ENCODE measurements at regions not wholly inside any gene's neighbourhood (a gene's known extent, or its start where the extent isn't known, plus 50 kb on each side); places are given as distances from the start of the nearest gene placed in this dataset.

DNA sequence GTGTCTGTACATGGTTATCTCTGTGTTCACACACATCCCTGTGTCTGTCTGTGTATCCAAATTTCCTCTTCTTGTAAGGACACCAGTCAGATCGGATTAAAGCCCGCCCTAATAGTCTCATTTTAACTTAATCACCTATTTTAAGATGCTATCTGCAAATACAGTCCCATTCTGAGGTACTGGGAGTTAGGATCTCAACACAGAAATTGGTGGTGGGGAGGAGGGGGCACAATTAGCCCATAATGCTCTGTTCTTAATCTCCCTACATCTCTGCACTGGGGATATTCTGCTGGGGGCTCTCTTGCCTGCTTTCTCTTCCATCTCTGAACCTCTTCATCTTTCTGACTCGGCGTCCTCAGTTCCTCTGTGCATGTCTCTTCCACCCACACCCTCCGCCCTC is 320.7 kb downstream of the CDC5L start:
- Mint-ChIP-seq H3K36me3 (ENCODE audit: low read depth) (no peaks in the 10 kb centered on the region), H3K9me3 (peaks cover 2% of the 10 kb centered on the region), H3K27ac (no peak overlapping the region), H3K4me3 (no peak overlapping the region), H3K4me1 (no peaks in the 10 kb centered on the region), H3K27me3 (peaks cover 1% of the 10 kb centered on the region)
- ChIA-PET POLR2A (no interaction called here), CTCF (no interaction called here)
- intact Hi-C loops (cut with micrococcal nuclease), result no loop called here
- no peak for ATAC-seq (ENCODE audit: low read depth)
- DNase-seq, result no peak
- TF ChIP-seq CTCF (IDR thresholded peaks at IDR 0.05), result no peak

DNA sequence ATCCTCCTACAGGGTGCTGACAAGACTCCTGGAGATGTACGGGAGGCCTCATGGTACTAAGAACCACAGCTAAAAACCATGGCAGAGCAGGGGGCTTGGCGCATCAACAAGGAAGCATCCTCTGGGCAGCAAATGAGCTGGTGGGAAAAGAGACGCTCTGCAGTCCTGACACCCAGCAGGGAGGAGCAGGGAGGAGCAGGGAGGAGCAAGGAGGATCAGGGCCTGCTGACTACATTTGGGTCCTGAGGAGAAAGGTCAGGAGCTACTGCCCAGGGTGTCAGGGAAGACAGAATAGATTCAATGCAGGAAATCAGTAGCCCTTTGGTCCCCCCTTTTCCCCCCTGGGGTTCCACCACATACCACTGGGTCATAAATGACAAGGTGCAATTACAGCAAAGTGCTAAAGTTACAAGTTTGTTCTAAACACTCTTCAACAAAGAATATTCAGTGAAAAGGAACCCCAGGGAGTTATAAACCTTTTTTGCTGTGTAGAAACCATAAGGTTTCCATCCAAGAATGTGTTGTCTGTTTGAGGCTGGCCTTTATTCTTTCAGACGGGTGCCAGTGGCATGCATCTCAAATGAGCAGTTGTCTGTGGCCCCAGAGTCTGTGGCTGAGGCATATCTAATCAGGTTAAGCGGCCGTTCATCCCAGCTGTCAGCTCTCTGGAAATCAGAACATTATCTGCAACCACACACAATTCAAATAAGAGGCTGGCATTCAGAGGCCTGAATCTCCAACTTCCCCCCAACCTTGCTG is 325.0 kb downstream of the CDC5L start:
- Mint-ChIP-seq H3K4me1 (no peaks in the 10 kb centered on the region), H3K27me3 (peaks cover 8% of the 10 kb centered on the region), H3K27ac (no peak overlapping the region), H3K4me3 (no peak overlapping the region), H3K36me3 (ENCODE audit: low read depth) (no peaks in the 10 kb centered on the region), H3K9me3 (peaks cover 2% of the 10 kb centered on the region)
- DNase-seq, result no peak
- intact Hi-C loops (cut with micrococcal nuclease), result no loop called here
- ChIA-PET CTCF (no interaction called here), POLR2A (no interaction called here)
- TF ChIP-seq CTCF (IDR thresholded peaks at IDR 0.05), result no peak
- ATAC-seq (ENCODE audit: low read depth), result no peak

DNA sequence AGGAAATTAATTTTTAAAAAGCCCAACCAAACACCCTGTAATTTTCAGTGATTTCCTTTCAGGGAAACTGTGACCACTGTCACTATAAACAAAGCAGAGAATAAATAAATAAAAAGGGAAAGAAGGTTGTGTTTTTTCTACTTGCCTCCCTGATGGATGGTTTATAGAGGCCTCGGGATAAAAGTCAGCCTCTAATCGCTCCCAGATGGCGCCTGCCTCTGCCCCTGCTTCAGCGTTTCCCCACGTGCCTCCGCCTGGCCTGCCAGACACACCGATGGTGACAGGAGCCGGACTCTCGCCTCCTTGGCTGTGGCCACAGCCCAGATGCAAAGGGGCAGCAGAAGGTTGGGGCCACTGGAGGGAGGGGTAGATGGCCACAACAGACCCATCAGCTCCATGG is 327.7 kb downstream of the CDC5L start:
- intact Hi-C loops (cut with micrococcal nuclease), result no loop called here
- no peak overlapping the region for H3K4me3 Mint-ChIP-seq
- H3K36me3 Mint-ChIP-seq (ENCODE audit: low read depth), result no peaks in the 10 kb centered on the region
- no peaks in the 10 kb centered on the region for H3K4me1 Mint-ChIP-seq
- TF ChIP-seq CTCF (IDR thresholded peaks at IDR 0.05), result no peak
- ChIA-PET CTCF (no interaction called here), POLR2A (no interaction called here)
- H3K27me3 Mint-ChIP-seq, result peaks cover 8% of the 10 kb centered on the region
- H3K9me3 Mint-ChIP-seq, result no peaks in the 10 kb centered on the region
- no peak for DNase-seq
- H3K27ac Mint-ChIP-seq, result no peak overlapping the region
- no peak for ATAC-seq (ENCODE audit: low read depth)

GRCh38 chr6:44715925-44716324 is 328.4 kb downstream of the CDC5L start:
- POLR2A ChIA-PET, result no interaction called here
- no peak for ATAC-seq (ENCODE audit: low read depth)
- Mint-ChIP-seq H3K9me3 (no peaks in the 10 kb centered on the region), H3K27ac (no peak overlapping the region), H3K4me1 (no peaks in the 10 kb centered on the region), H3K36me3 (ENCODE audit: low read depth) (no peaks in the 10 kb centered on the region), H3K4me3 (no peak overlapping the region), H3K27me3 (peaks cover 8% of the 10 kb centered on the region)
- intact Hi-C loops (cut with micrococcal nuclease), result no loop called here
- CTCF ChIA-PET, result no interaction called here
- DNase-seq, result no peak
- no peak for TF ChIP-seq CTCF (IDR thresholded peaks at IDR 0.05)

DNA sequence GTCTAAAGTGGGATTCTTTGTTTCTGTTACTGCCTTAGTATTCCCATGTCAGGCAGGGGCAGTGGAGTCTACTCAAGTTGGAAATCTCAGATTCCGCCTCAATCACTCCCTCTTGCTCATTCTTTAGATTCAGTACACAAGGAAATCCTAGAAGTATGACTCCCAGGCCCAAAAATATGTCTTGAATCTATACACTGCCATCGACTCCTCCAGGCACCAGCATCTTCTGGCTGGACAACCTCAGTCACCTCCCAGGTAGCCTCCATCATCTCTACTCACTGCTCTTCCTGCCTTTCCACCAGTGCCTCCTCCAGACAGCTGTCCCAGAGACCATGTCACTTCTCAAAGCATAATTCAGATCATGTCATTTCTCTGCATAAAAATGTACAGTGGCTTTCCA is 329.9 kb downstream of the CDC5L start:
- TF ChIP-seq CTCF (IDR thresholded peaks at IDR 0.05), result no peak
- intact Hi-C loops (cut with micrococcal nuclease), result no loop called here
- POLR2A ChIA-PET, result no interaction called here

More for the DNA sequence above, 329.9 kb downstream of the CDC5L start:
- Mint-ChIP-seq H3K27ac (no peak overlapping the region), H3K9me3 (no peaks in the 10 kb centered on the region), H3K4me1 (no peaks in the 10 kb centered on the region), H3K36me3 (ENCODE audit: low read depth) (no peaks in the 10 kb centered on the region), H3K4me3 (no peak overlapping the region), H3K27me3 (peaks cover 12% of the 10 kb centered on the region)
- ATAC-seq (ENCODE audit: low read depth) (no peak), DNase-seq (no peak)
- CTCF ChIA-PET, result no interaction called here
